ENCODE measurements at regions not wholly inside any gene's neighbourhood (a gene's known extent, or its start where the extent isn't known, plus 50 kb on each side); places are given as distances from the start of the nearest gene placed in this dataset.

DNA sequence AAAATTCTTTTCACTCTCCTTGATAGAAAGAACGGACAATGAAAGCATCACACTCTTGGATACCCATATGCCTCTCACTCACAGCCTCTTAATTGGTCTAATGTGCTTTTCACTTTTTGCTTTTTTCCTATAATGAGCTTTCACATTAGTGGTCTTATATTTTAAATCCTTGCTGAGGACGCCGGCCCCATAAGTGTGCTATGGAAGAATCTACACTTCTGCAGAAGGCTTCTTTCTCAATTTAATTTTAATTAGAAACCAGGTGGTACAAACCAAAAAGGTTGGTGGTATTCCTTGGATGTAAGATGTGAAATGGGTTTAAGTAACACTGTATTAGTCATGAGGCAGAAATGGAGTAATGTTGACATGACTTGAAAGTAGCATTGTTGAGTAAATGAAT, 190.6 kb upstream of the NFIA start:
- TF ChIP-seq, protein P1, sequence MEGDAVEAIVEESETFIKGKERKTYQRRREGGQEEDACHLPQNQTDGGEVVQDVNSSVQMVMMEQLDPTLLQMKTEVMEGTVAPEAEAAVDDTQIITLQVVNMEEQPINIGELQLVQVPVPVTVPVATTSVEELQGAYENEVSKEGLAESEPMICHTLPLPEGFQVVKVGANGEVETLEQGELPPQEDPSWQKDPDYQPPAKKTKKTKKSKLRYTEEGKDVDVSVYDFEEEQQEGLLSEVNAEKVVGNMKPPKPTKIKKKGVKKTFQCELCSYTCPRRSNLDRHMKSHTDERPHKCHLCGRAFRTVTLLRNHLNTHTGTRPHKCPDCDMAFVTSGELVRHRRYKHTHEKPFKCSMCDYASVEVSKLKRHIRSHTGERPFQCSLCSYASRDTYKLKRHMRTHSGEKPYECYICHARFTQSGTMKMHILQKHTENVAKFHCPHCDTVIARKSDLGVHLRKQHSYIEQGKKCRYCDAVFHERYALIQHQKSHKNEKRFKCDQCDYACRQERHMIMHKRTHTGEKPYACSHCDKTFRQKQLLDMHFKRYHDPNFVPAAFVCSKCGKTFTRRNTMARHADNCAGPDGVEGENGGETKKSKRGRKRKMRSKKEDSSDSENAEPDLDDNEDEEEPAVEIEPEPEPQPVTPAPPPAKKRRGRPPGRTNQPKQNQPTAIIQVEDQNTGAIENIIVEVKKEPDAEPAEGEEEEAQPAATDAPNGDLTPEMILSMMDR (IDR thresholded peaks at IDR 0.05; ENCODE audit: insufficient read depth, low read length), result no peak
- TF ChIP-seq POLR2AphosphoS5 (IDR thresholded peaks at IDR 0.05; ENCODE audit: low read depth) (no peak), GABPA (IDR thresholded peaks at IDR 0.05; ENCODE audit: low read depth) (no peak), SPI1 (IDR thresholded peaks at IDR 0.05; ENCODE audit: borderline replicate concordance, low read depth) (no peak)
- TF ChIP-seq, protein P2, sequence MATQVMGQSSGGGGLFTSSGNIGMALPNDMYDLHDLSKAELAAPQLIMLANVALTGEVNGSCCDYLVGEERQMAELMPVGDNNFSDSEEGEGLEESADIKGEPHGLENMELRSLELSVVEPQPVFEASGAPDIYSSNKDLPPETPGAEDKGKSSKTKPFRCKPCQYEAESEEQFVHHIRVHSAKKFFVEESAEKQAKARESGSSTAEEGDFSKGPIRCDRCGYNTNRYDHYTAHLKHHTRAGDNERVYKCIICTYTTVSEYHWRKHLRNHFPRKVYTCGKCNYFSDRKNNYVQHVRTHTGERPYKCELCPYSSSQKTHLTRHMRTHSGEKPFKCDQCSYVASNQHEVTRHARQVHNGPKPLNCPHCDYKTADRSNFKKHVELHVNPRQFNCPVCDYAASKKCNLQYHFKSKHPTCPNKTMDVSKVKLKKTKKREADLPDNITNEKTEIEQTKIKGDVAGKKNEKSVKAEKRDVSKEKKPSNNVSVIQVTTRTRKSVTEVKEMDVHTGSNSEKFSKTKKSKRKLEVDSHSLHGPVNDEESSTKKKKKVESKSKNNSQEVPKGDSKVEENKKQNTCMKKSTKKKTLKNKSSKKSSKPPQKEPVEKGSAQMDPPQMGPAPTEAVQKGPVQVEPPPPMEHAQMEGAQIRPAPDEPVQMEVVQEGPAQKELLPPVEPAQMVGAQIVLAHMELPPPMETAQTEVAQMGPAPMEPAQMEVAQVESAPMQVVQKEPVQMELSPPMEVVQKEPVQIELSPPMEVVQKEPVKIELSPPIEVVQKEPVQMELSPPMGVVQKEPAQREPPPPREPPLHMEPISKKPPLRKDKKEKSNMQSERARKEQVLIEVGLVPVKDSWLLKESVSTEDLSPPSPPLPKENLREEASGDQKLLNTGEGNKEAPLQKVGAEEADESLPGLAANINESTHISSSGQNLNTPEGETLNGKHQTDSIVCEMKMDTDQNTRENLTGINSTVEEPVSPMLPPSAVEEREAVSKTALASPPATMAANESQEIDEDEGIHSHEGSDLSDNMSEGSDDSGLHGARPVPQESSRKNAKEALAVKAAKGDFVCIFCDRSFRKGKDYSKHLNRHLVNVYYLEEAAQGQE (IDR thresholded peaks at IDR 0.05; ENCODE audit: insufficient replicate concordance, low read depth), result no peak

Data from HL-60 (cell line).